GM21381 (cell line): ENCODE measurements at regions not wholly inside any gene's neighbourhood (a gene's known extent, or its start where the extent isn't known, plus 50 kb on each side); places are given as distances from the start of the nearest gene placed in this dataset.

Experiments used
- ATAC-seq: cut with Tn5 transposase; IDR thresholded peaks from one replicate; pipeline ENCODE4 v1.9.1; 2021; ENCODE audit warnings: mild to moderate bottlenecking, moderate library complexity; ENCODE audit not compliant: unreplicated experiment

GRCh38 chr10:28922127-28922526 lies 244.8 kb downstream of the BAMBI start:
- no peak for ATAC-seq

- ATAC-seq: no peak
Measured at GRCh38 chr10:28922861-28923260, 245.5 kb downstream of the BAMBI start.

- ATAC-seq: no peak
Measured at GRCh38 chr10:28924717-28925116, 247.4 kb downstream of the BAMBI start.

DNA sequence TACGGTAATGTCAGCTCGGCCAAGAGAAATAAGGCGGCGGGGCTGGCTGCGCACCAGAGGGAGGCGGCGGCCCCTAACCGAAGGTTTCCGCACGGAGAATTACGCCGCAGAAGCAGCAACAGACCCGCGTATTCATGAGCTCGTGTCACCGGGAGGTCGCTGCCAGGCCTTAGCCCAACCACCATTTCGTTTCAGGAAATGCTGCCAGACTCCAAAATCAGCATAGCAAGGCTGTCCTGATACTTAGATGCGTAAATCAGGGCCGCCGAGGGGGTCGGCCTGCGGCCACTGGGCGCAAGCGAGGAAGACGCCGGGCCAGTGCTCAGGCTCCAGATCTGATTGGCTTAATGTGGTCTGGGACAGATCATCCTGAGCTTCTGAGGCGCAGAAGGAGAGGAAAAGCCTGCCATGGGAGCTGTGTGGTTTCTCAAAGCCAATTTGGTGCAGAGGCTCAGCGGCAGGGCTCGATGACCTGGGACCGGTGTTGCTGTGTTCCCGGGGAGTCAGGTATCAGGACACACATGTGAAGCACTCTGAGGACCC lies 247.9 kb downstream of the BAMBI start:
- ATAC-seq: no peak

- ATAC-seq: no peak
Measured at GRCh38 chr10:28926932-28927331, 249.6 kb downstream of the BAMBI start.

DNA sequence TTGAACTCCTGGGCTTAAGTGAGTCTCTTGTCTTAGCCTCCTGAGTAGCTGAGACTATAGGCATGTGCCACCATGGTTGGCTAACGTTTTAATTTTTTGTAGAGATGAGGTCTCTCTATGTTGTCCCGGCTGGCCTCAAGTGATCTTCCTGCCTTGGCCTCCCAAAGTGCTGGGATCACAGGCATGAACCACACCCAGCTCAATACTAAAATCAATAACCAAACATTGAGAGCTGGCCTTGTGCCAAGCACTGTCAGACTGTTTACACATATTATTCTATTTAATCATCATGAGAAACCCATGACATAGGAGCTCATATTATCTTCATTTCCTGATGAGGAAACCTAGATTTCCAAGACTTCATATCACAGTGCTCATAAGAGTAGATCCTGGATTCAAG lies 251.2 kb downstream of the BAMBI start:
- ATAC-seq: no peak

GRCh38 chr10:28929942-28930341 lies 252.6 kb downstream of the BAMBI start:
- no peak for ATAC-seq

DNA sequence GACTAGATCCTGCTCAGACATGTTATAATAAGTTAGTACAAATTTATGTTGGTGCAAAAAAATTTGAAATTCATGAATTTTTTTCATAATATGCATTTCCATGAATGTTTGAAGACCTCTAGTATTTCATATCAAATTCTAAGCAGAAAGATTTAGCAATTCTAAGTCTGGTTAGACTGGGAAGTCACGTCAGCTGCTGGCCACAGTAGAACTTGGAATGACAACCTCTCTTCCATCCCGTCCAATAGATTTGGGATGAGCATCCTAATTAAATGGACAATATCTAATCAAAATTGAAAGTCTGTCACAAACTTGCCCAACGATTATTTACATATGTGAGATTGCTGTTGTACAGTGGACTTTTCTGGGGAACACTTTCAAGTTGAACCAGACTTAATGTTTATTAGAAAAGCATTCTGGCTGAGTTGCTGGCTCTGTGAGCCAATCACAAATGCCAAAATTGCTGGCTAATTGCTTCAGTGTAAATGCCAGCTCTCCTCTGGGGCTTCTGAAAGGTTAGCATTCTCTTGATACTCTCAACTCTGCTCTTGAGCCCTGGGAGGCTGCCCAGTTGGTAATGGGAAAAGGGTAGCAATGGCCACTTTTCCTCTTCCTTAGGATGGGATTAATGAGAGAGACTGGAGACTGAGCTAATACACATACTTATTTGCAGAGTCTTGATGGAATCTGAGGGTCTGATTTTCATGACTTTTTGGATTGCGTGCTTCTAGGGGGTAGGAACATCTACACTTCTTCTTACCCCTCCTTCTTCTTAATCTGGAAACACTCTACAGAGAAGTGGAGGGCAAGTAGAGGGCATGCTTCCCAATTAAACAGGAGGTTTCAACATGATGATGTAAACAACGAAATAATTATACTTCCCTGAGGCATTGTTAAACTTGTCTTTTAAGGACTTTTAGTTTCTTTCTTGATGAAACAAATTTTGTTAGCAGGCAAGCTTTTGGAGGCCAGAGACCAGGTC lies 253.5 kb downstream of the BAMBI start:
- no peak for ATAC-seq

DNA sequence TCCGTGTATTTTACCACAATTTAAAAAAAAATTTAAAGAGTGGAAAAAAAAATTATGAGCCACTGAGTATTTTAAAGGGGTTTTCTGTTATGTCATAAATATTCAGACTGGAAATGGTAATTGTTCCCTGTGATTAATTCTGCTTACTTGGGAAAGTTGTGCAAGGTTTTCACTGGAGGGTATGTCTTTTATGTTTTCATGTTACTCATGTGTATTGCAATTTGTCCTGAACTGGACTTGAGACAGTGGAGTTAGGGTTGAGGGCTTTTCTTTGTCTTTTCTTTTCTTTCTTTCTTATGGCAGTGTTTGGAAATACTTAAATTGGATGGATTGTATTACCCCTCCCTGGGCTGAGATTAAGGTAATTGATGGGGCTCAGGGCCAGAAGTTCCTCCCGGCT lies 257.7 kb downstream of the BAMBI start:
- no peak for ATAC-seq

DNA sequence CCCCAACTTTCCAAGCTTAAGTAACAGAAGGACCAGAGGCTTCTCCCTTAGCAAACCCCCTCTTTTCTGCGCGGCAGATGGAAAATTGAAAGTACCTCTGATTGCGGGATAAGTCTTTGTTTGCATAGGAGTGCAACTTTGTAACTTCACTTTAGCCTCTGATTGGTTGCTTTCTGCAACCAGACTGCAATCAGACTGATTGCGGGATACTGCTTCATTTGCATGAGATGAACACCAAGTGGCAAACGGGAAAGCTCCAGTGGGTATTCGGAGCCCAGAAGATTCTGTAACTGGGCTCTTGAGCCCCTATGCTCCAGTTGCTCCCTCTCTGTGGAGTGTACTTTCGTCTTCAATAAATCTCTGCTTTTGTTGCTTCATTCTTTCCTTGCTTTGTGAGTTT lies 260.6 kb downstream of the BAMBI start:
- ATAC-seq: no peak

- no peak for ATAC-seq
Measured at GRCh38 chr10:28938745-28939144, 261.4 kb downstream of the BAMBI start.

- no peak for ATAC-seq
Measured at GRCh38 chr10:28939281-28940157, 262.2 kb downstream of the BAMBI start.

DNA sequence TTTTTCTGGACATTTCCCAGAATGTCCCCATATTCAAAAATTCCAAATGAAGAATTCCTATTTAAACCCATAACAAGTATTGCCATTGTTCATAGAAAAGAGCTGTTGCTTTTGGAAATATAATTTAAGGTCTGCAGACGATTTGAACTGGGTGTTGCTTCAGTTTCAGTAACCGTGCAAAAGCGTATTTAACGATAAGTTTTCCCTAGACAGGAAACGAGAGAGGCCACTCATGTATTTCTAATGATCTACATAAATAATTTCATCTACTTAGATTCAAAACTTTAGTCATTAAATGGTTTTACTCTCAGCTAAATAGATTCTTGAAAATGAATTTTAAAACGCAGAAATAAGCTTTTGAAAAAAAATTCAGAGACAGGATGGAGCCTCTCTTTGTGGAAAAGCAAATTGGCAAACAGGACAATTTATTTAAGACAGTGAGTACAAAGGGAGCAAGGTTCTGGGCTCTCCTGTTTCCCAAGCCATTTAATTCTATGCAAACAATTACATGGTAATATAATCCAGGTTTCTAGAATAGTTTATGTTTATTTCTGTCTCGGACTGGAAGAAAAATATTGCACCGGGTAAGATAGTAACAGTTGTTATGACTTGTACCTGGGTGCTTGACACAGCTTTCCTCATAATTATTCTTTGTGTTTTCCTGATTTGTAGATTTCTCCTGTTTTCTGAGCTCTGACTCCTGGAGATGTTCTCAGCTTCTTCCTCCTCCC lies 263.0 kb downstream of the BAMBI start:
- no peak for ATAC-seq

DNA sequence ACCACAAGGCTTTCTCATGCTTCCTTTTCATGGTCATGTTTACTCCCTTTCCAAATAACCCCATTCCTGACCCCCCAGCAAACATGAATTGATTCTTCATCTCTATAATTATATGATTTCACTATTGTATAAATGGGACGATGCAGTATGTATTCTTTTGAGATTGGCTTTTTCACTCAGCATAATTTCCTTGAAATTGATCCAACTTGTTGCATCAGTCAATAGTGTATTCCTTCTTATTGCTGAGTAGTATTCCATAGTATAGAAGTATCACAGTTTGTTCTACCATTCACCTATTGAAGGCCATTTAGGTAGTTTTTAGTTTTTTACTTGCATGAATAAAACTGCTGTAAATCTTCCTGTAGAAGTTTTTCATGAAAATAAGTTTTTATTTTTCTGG lies 264.7 kb downstream of the BAMBI start:
- ATAC-seq: no peak

- ATAC-seq: no peak
Measured at GRCh38 chr10:28945959-28946358, 268.6 kb downstream of the BAMBI start.

DNA sequence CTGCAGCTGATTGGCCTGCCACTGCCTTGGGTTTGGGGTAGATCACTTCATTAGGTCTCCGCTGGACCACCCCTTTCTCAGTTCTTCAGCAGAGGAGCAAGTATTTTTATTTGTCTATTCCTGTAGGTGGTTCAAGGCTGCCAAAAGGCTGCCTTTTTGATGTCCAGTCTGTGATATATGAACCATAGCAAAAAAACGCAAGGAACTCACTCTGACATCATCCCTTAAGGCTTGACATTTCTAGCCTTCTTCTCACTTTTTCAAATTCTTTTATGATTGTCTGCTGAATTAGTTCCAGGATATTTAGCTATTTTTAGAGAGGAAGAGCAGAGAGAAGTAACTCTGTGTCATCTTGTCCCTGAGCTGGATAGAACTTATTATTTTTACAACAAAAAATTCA lies 269.2 kb downstream of the BAMBI start:
- no peak for ATAC-seq

GRCh38 chr10:28947171-28947570 lies 269.9 kb downstream of the BAMBI start:
- ATAC-seq: no peak

- ATAC-seq: no peak
Measured at GRCh38 chr10:28948046-28948445, 270.7 kb downstream of the BAMBI start.

DNA sequence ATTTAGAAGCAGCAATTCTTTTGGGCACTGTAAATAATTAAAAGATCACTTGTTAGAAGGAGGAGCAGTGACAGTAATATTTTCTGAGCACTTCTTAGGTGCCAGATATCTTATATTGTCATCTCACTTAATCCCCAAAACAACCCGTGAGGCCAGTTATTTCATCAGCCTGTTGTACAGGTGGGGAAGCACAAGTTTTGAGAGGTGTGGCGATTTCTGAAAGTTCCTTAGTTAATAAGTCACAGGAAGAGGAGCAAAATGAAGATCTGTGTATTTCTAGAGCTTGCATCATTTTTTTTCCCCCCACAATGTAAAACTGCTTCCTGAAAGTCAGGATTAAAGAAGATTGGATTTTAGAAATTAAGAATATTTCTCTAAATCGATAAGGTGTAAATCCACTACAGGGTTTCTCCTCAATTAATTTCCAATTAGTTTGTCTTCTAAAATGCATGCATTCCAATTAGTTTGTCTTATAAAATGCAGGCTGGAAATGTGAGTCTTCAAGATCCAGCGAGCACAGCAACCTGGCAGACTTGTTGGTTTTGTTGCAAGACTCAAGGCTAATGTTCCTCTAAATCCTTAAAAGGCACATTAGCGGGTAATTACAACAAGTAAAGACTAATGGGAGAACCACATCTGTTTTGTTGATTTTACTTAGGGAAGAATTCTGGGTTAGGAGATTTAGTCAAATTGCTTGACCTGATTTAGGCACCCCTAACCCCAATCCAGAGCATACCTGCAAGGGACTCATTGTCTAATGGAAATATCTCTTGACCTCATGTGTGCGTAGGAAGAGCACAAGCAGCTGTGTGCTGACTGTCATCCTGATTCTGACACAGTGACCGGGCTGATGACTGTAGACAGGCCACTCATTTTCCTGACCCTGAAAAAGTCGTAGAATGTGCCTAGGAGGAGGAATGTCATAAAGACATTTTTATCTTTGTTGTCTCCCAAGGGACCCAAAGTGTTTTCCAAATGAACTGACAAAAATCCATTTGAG lies 272.0 kb downstream of the BAMBI start:
- peak; percentile 56 for ATAC-seq

DNA sequence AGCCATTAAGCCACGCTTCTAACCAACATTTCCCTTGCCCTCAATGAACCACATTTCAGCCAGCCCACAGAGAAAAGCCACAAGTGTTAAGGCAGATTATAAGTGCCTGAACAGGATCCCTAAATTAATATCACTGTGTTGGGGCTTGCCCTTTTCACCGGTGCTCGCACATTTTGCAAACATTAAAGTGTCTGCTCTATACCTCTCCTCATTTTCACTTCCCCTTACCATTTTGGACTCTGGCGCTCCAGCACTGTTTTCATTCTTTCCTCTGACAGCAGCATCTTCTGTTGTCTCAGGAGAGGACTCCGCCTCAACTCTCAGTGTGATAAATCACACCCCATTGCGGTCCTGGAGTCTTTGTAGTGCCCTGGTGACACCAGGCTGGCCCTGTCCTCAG lies 274.2 kb downstream of the BAMBI start:
- ATAC-seq: no peak
